Testis (tissue), 2 donors: ENCODE measurements at regions not wholly inside any gene's neighbourhood (a gene's known extent, or its start where the extent isn't known, plus 50 kb on each side); places are given as distances from the start of the nearest gene placed in this dataset.

Source experiments
- DNase-seq: peaks from one replicate; pipeline ENCODE4 v3.0.0-alpha.2; 2019
- H3K27ac ChIP-seq, 2 donors: fragments of 200-600 bp; sonication (generic); one replicate each; pipeline ENCODE4 v1.5.1; 2019
- H3K27me3 ChIP-seq: fragments of 200-600 bp; sonication (generic); one replicate; pipeline ENCODE4 v1.5.1; 2019
- H3K36me3 ChIP-seq: fragments of 200-600 bp; sonication (generic); one replicate; pipeline ENCODE4 v1.5.1; 2017; ENCODE audit warnings: low read depth; ENCODE audit errors: missing control alignments
- H3K4me1 ChIP-seq: fragments of 200-600 bp; sonication (generic); one replicate; pipeline ENCODE4 v1.5.1; 2019
- H3K4me3 ChIP-seq, 2 donors: fragments of 200-600 bp; sonication (generic); one replicate each; pipeline ENCODE4 v1.5.1; 2017 to 2019
- H3K9me3 ChIP-seq: fragments of 200-600 bp; sonication (generic); one replicate; pipeline ENCODE4 v1.5.1; 2017
- POLR2A ChIP-seq: fragments of 450-650 bp; IDR thresholded peaks from one replicate; pipeline ENCODE4 v1.6.1; 2017; ENCODE audit warnings: antibody characterized with exemption, mild to moderate bottlenecking, moderate library complexity
- WGBS, 2 donors: methylation state at CpG; one replicate each; pipeline ENCODE4 v1.1.5; 2018; 5-methylcytosine and 5-hydroxymethylcytosine counted together
- intact Hi-C: fragments of 100-400 bp; cut with DNase I; formaldehyde crosslinking; loops from one replicate; pipeline ENCODE4 v1.15.1; 2023; ENCODE audit warnings: low total_unique reads
- TF ChIP-seq, protein P1 (sequence below), 3 experiments: fragments of 450-650 bp in 2 of 3; fragments of 200-600 bp in 1 of 3; sonication (generic) in 1 of 3; IDR thresholded peaks; one replicate each; pipeline ENCODE4 v1.5.1; 2016 to 2019; ENCODE audit warnings: antibody characterized with exemption in 3 of 3, mild to moderate bottlenecking in 2 of 3, moderate library complexity in 1 of 3

DNA sequence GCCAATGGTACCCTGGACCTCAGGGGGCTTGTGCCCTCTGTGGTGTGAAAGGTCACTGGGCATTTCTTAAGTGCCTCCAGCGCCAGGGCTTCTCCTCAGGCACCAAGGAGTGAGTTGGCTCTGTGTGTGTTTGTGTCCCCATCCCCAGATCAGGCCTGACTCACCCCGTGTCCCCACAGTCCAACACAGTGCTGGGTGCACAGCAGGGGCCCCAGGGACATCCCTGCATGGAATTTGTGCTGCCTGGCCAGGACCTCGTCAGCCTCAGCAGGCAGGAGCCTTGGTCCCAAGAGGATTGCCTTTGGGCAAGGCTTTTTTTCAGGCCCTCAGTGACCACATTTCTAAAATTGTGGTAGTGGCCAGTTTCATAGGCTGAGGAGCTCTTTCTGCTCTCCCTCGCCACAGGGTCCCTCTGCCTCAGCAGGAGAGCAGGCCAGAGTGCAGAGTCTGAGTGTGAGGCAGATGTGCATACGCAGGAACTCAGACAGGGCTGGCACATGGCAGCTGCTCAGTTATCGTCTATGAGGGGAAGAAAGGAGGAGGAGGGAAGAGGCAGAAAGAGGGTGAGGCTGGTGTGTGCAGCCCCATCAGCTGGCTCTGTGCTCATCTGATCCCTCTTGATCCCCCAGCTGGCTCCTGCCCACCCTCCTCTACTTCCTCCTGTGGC lies 215.6 kb downstream of the RPLP1 start:
- no peaks in the 10 kb centered on the region for H3K36me3 ChIP-seq
- WGBS, 2 donors = 83 to 88% methylated on average over 5 to 6 of the region's 6 CpGs
- peaks cover 15% of the 10 kb centered on the region for H3K4me1 ChIP-seq
- no peak for TF ChIP-seq POLR2A
- TF ChIP-seq, protein P1, sequence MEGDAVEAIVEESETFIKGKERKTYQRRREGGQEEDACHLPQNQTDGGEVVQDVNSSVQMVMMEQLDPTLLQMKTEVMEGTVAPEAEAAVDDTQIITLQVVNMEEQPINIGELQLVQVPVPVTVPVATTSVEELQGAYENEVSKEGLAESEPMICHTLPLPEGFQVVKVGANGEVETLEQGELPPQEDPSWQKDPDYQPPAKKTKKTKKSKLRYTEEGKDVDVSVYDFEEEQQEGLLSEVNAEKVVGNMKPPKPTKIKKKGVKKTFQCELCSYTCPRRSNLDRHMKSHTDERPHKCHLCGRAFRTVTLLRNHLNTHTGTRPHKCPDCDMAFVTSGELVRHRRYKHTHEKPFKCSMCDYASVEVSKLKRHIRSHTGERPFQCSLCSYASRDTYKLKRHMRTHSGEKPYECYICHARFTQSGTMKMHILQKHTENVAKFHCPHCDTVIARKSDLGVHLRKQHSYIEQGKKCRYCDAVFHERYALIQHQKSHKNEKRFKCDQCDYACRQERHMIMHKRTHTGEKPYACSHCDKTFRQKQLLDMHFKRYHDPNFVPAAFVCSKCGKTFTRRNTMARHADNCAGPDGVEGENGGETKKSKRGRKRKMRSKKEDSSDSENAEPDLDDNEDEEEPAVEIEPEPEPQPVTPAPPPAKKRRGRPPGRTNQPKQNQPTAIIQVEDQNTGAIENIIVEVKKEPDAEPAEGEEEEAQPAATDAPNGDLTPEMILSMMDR (IDR thresholded peaks at IDR 0.05) = no peak
- H3K27ac ChIP-seq = no peak overlapping the region
- intact Hi-C loops = no loop called here
- no peak for DNase-seq
- H3K9me3 ChIP-seq = no peaks in the 10 kb centered on the region
- no peaks in the 10 kb centered on the region for H3K27me3 ChIP-seq
- no peak overlapping the region for H3K4me3 ChIP-seq

GRCh38 chr15:69668963-69669362 lies 216.3 kb downstream of the RPLP1 start:
- Histone ChIP-seq H3K36me3 (no peaks in the 10 kb centered on the region), H3K27ac (no peak overlapping the region), H3K27me3 (no peaks in the 10 kb centered on the region), H3K4me3 (no peak overlapping the region), H3K4me1 (peaks cover 15% of the 10 kb centered on the region), H3K9me3 (no peaks in the 10 kb centered on the region)
- no peak for DNase-seq
- no peak for TF ChIP-seq POLR2A
- TF ChIP-seq, protein P1 (IDR thresholded peaks at IDR 0.05) = no peak
- 73 to 89% methylated on average over 4 of the region's 4 CpGs for WGBS, 2 donors
- intact Hi-C loops = no loop called here

DNA sequence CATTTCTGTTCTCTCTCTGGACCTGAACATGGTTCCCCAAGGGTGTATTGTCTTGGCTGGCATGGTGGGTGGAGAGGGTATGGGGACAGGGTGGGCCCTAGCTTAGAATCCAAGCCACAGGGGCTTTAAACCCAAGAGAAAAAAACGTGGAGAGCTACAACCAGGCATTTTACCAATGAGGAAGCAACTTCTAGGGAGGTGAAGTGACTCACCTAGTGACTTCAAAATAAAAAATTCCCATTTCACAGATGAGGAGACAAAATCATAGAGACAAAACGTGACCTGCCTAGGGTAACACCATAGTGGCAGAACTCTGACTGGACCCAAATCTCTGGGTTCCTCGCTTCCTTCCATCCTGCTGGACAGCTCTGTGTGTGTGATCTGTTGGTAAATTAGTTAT lies 216.8 kb downstream of the RPLP1 start:
- Histone ChIP-seq H3K4me3 (no peak overlapping the region), H3K4me1 (peaks cover 15% of the 10 kb centered on the region), H3K27me3 (no peaks in the 10 kb centered on the region), H3K27ac (no peak overlapping the region), H3K36me3 (no peaks in the 10 kb centered on the region), H3K9me3 (no peaks in the 10 kb centered on the region)
- TF ChIP-seq, protein P1 (IDR thresholded peaks at IDR 0.05) = no peak
- intact Hi-C loops = no loop called here
- WGBS, 2 donors = 70 to 76% methylated on average over 3 of the region's 3 CpGs
- DNase-seq = no peak

- intact Hi-C loops = no loop called here
- H3K27me3 ChIP-seq = no peaks in the 10 kb centered on the region
- TF ChIP-seq, protein P1 (IDR thresholded peaks at IDR 0.05) = no peak
- TF ChIP-seq POLR2A = no peak
- 49 to 62% methylated on average over 11 of the region's 11 CpGs for WGBS, 2 donors
- no peak for DNase-seq
- no peak overlapping the region for H3K4me3 ChIP-seq
- no peaks in the 10 kb centered on the region for H3K36me3 ChIP-seq
- no peaks in the 10 kb centered on the region for H3K9me3 ChIP-seq
- H3K27ac ChIP-seq = no peak overlapping the region
- H3K4me1 ChIP-seq = no peaks in the 10 kb centered on the region
These were observed 220.8 kb downstream of the RPLP1 start for GRCh38 chr15:69673291-69673881.

DNA sequence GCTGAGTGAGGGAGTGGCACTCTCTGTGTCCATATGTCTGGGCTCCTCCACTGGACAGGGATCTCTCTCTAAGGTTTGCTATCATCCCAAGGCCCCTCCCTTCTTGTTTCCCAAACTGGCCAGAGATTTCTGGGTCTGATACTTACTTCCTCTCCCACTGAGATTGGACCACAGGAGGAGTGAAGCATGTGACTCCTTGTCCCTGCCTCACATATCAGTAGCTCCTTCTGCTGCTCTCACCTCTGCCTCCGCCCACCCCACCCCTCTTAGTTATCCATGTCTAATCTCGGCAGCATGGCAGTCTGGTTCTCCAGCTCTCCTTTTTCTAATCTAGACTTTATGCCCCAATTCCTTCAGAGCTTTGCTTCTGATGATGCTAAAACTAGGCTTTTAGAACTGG lies 223.1 kb downstream of the RPLP1 start:
- Histone ChIP-seq H3K27me3 (no peaks in the 10 kb centered on the region), H3K4me1 (no peaks in the 10 kb centered on the region), H3K9me3 (no peaks in the 10 kb centered on the region), H3K27ac (no peak overlapping the region), H3K36me3 (no peaks in the 10 kb centered on the region), H3K4me3 (no peak overlapping the region)
- no peak for TF ChIP-seq POLR2A
- TF ChIP-seq, protein P1 (IDR thresholded peaks at IDR 0.05) = no peak
- WGBS, 2 donors = 87 to 89% methylated on average over 2 of the region's 2 CpGs
- no peak for DNase-seq
- intact Hi-C loops = no loop called here
